WTC11 (cell line): ENCODE measurements at regions not wholly inside any gene's neighbourhood (a gene's known extent, or its start where the extent isn't known, plus 50 kb on each side); places are given as distances from the start of the nearest gene placed in this dataset.

Source experiments
- CTCF ChIP-seq: fragments of 200-600 bp; IDR thresholded peaks from 2 replicates; pipeline ENCODE4 v1.8.0; 2022; ENCODE audit warnings: antibody characterized with exemption
- TEAD1 ChIP-seq: sonication (generic); formaldehyde crosslinking; IDR thresholded peaks from 2 replicates; pipeline ENCODE4 v1.8.0; 2022; ENCODE audit warnings: mild to moderate bottlenecking, missing genetic modification reagents

GRCh38 chr10:81534991-81535390 lies 340.0 kb upstream of the NRG3 start:
- TF ChIP-seq TEAD1 (no peak), CTCF (no peak)
